Esophagus mucosa (tissue), 1 donor: ENCODE measurements at regions not wholly inside any gene's neighbourhood (a gene's known extent, or its start where the extent isn't known, plus 50 kb on each side); places are given as distances from the start of the nearest gene placed in this dataset.
A peak's percentile ranks its signal among the peaks of the same experiment; 100 is the strongest.

Experiments
- ATAC-seq: fragments of 200-7000 bp; cut with Tn5 transposase; one replicate; pipeline ENCODE4 v1.9.1; 2020
- donor health status: DM: yes; HTN: yes; CAD: no.

- no peak for ATAC-seq
These were observed 72.6 kb downstream of the TENT5C start for GRCh38 chr1:117678246-117678977.

DNA sequence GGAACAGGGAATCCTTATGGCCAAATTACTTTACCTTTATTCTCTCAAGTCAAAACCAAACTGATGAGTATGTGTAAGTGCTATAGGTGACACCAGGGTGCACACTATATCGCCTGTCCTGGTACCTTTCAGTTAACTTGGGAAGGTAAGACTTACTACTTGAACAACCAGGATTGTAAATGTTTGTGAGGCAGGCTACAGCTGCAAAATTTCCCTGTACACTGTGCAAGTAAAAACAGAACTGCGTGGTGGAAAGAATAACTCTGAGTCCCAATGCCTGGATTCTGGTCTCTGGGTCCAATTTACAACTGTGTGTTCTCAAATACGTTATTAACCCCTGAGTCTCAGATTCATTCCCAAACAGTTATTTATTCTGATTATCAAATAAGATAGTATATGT, 73.5 kb downstream of the TENT5C start:
- no peak for ATAC-seq

DNA sequence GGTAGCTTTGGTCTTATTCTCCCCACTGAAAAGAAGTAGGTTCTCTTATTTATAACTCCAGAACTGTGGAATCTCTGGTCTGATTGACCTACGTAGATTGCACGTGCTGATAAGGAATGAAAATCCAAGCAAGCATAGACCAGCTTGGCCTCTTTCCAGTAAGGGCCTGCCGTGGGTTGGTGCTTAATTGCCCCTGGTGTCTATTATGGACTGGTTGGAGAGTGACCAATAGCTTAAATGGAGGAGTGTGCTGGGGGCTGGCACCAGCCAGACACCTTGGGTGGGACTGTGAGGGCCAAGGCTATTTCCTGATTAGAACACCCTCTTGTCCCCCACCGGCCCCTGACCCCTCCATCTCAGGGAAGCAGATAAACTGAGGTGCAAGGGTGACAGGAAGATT, 74.0 kb downstream of the TENT5C start:
- ATAC-seq = no peak

GRCh38 chr1:117680316-117681002, 74.6 kb downstream of the TENT5C start:
- ATAC-seq = no peak

GRCh38 chr1:117681093-117681900, 75.4 kb downstream of the TENT5C start:
- no peak for ATAC-seq

DNA sequence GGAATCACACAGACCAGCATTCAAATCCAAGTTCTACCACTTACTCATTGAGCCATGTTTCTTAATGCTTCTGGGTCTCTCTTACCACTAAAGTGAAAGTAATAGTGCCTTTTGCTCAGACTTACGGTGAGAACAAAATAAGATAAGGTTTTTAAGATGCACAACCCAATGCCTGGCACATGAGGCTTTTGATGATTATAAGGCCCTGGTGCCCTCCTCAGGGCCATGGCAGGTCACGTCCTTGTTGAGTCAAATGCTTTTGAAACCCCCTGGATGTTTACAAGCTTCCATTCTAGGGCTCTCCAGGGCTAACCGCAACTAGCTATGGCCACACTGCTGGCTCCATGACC, 76.0 kb downstream of the TENT5C start:
- no peak for ATAC-seq

DNA sequence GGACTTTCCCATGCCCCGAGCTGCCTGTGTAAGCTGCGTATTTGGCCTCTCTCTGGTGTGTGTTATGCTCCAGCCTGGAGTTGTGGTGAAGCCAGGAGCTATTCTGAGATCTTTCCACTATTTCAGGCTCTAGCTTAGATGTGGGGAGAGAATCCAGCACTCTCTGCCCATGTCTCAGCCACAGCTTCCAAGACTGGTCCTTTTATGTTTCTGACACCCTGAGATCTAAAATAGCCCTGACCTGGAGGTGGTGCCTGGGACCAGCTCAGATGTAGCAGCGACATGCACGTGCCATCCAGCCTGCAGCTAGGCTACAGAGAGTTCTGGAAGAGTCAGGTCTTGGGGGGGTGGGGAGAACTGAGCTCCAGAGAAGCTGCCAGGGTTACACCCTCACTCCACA, 76.5 kb downstream of the TENT5C start:
- no peak for ATAC-seq

DNA sequence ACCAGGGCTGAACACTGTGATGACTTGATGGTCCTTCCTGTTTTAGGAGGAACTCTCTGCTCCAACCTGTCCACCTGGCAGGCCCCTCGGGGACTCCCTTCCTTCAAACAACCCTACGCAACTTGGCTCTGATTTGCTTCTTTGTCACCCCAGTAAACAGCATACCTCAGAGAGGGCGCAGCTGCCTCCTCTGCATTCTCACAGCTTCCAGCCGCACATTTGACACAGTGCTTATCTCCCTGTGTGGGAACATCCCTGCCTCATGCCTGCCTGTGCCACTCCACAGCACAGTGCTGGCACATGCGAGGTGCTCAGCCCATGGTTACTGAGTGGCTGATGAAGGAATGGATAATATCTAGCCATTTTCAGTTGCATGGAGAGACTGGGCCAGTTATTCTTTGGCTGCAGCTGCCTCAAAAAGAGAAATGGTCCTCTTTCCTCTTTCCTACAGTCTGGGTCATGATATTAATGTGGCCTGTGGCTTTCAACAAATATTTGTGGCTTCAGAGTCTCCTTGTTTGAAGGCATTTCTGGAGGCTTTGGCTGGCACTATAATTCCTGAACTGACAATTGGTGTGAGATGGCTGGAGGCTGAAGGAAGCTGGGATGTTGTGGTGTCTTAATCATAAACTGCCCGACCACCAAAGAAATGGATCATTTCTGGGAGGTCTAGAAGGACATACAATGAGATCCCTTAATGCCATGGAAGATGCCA, 77.9 kb downstream of the TENT5C start:
- no peak for ATAC-seq

DNA sequence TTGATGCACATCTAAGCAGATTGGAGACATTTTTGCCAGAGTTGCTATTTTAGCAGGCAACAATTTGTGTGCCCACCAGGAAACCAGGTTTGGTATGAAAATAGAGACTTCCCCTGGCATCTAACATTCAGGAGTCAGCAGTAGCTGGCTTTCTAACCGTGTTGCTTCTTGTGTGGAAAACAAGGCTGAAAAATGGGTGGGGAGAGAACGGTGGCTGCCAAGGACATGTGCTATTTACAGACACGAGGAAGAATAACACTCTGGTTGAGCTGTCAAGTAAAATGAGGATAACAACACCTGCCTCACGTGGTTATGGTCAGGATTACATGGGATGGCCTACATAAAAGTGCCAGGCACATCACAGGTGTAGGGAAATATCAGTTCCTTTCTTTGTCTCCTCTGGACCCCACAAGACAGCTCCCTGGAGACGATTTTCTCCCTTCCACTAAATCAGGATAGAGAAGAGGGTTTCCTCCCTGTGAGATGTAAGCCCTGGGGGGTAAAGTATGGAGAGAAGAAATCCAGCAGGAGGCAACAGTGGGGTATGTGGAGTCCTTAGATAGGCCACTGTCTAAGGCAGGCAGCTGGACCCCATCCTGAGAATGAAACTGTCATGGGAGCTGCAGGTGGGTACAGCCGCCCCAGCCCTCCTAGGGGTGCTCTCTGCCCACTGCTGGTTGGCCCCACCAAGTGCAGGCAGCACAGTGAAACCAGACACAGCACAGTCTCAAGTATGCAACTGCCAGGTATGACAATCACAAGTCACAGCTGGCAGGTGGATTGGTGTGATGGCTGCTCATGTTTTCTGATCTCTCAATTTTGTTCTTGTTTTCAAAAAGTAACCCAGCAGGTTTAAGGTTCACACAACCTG, 80.3 kb downstream of the TENT5C start:
- no peak for ATAC-seq

- peak; percentile 10 for ATAC-seq
These were observed 81.1 kb downstream of the TENT5C start for GRCh38 chr1:117686907-117687306.

DNA sequence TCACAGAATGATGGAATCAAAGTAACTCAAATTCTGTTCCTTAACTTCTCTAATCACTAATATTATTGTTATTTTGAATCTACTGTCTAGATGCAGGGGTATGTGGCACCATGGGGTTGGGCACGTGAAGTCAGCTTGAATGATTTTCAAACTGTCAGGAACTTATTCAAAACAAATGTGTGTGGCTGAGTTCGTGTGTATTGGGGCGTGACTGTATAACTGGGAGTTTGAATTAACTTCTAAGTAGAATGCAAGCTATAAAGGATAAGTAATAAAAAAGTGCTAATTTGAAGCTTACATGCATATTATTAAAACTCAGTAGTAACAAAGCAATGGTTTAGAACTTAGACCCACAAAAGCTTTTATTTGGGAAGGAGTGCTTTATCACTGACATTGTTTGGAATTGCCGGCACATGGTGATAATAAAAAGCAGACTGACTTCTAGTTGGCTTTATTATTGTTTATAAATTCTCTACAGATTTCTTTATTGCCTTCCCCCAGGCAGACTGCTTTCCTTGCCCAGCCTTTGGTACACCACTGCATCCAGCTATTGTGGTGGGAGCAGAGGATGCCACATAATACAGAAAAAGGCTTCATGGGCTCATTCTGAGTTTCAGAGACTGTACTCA, 84.3 kb downstream of the TENT5C start:
- ATAC-seq = no peak

- no peak for ATAC-seq
These were observed 86.1 kb downstream of the TENT5C start for GRCh38 chr1:117691942-117692341.

- no peak for ATAC-seq
These were observed 88.7 kb downstream of the TENT5C start for GRCh38 chr1:117694543-117694942.

- ATAC-seq = no peak
These were observed 90.1 kb downstream of the TENT5C start for GRCh38 chr1:117695796-117696490.

GRCh38 chr1:117696561-117696960, 90.7 kb downstream of the TENT5C start:
- ATAC-seq = no peak

DNA sequence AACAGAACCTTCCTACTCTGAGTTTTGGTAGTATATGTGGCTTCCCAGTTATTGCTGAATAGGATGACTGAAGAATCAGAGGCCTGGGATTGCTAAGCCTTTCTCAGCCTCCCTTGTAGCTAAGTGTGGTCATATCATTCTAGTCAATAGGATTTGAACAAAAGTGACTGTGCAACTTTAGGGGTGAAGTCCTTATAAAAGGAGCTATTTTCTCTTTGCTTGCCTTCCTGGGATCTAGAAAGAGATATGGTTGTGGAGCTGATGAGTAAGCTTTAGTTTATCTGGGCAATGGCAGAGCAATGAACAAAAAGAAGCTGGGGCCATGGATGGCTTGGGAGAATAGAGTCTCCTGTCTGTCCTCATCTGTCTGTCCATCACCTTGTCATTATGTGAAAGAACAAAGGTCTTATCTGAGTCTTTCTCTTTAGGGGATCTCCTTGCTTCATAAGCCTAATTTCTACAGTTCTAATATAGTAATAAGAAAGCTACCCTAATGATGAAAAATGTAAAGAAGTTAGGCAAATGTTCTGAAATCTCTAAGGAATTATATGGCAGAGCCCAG, 91.5 kb downstream of the TENT5C start:
- no peak for ATAC-seq

- no peak for ATAC-seq
These were observed 92.7 kb downstream of the TENT5C start for GRCh38 chr1:117698398-117699160.

DNA sequence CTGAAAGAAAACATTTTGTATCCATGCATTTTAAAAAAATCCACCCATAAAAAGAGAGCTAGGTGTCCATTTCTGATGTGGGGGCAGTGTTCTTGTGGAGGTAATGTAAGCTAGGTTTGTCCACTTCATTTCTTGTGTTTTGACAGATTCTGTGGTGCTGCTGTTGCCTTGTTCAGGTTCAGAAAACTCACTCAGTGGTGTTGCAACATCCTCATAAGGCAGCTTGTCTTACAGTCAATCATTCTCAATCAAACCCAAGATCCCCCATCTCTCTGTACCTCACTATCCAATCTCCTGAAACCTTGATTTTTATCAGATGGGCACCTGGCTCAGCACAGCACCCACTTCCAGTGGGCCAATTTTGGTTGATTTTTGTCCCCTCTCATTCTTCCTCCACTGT, 94.1 kb downstream of the TENT5C start:
- ATAC-seq = no peak

- ATAC-seq = no peak
These were observed 96.8 kb downstream of the TENT5C start for GRCh38 chr1:117702654-117703053.

- no peak for ATAC-seq
These were observed 101.5 kb downstream of the TENT5C start for GRCh38 chr1:117707371-117707770.
